ENCODE measurements at regions not wholly inside any gene's neighbourhood (a gene's known extent, or its start where the extent isn't known, plus 50 kb on each side); places are given as distances from the start of the nearest gene placed in this dataset.

- TF ChIP-seq CTCF (conservative IDR thresholded peaks at IDR 0.05) (no peak), ZFX (IDR thresholded peaks at IDR 0.05) (no peak)
Measured at GRCh38 chr5:110815916-110816605, 77.3 kb downstream of the SLC25A46 start.

Measured in C4-2B (cell line).